ENCODE measurements at regions not wholly inside any gene's neighbourhood (a gene's known extent, or its start where the extent isn't known, plus 50 kb on each side); places are given as distances from the start of the nearest gene placed in this dataset.
"Not testable (repeated sequence)": the region's sequence is repeated elsewhere in the genome, so short reads cannot be mapped to it uniquely, and the experiment has no call there.

DNA sequence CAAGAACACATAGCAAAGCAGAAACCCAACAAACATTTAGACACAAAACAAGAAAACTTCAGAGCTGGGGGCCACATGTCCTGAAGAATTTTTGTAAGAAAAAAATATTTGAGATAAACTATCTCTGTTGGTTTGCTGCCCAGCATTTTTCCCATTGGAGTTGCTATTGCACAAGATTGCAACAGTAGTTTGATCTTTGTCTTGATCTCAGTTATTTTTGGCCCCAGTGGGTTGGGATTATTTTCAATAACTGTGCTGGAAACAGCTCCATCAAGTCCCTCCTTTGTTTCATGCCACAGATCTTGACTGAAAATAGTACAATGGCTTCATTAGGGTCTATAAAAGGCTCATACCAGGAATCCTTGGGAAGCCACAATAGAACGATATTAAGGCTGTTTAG is 103.8 kb upstream of the RAI2 start:
- Mint-ChIP-seq H3K4me1 (ENCODE audit: low read depth, unreplicated experiment) (no peaks in the 10 kb centered on the region), H3K9me3 (ENCODE audit: low read depth, unreplicated experiment) (no peaks in the 10 kb centered on the region), H3K27ac (ENCODE audit: unreplicated experiment) (no peak overlapping the region), H3K27me3 (ENCODE audit: unreplicated experiment) (peaks cover 77% of the 10 kb centered on the region), H3K4me3 (ENCODE audit: low read depth, unreplicated experiment) (no peak overlapping the region), H3K36me3 (ENCODE audit: insufficient read depth, unreplicated experiment) (no peaks in the 10 kb centered on the region)
- intact Hi-C loops (cut with micrococcal nuclease; ENCODE audit: unreplicated experiment) = no loop called here
- DNase-seq = no peak
- CTCF ChIA-PET = no interaction called here
- TF ChIP-seq, protein P1, sequence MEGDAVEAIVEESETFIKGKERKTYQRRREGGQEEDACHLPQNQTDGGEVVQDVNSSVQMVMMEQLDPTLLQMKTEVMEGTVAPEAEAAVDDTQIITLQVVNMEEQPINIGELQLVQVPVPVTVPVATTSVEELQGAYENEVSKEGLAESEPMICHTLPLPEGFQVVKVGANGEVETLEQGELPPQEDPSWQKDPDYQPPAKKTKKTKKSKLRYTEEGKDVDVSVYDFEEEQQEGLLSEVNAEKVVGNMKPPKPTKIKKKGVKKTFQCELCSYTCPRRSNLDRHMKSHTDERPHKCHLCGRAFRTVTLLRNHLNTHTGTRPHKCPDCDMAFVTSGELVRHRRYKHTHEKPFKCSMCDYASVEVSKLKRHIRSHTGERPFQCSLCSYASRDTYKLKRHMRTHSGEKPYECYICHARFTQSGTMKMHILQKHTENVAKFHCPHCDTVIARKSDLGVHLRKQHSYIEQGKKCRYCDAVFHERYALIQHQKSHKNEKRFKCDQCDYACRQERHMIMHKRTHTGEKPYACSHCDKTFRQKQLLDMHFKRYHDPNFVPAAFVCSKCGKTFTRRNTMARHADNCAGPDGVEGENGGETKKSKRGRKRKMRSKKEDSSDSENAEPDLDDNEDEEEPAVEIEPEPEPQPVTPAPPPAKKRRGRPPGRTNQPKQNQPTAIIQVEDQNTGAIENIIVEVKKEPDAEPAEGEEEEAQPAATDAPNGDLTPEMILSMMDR (IDR thresholded peaks at IDR 0.05; ENCODE audit: unreplicated experiment) = no peak
- no TSS peak for BruUV-seq (replicated peaks)

DNA sequence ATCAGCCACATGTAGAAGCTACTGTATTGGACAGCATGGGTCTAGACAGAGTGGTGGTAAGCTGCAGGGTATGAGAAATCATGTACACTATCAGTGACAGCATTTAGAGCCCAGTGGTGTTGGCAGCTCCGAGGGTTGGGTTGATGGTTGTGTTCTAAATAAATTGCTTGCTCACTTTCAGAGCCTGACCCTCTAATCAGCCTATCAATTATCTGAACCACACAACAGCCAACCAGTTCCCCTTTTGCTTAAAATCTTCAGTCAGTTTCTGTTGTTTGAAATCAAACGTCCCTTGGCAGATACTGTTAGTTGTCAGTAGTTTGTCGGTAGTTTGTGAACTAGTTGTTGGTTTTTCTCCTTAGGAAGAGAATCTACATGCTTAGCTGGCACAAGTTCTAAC is 99.8 kb upstream of the RAI2 start:
- TF ChIP-seq, protein P1 (IDR thresholded peaks at IDR 0.05; ENCODE audit: unreplicated experiment) = no peak
- Mint-ChIP-seq H3K27me3 (ENCODE audit: unreplicated experiment) (peaks cover 93% of the 10 kb centered on the region), H3K4me3 (ENCODE audit: low read depth, unreplicated experiment) (no peak overlapping the region), H3K27ac (ENCODE audit: unreplicated experiment) (no peak overlapping the region), H3K4me1 (ENCODE audit: low read depth, unreplicated experiment) (no peaks in the 10 kb centered on the region), H3K9me3 (ENCODE audit: low read depth, unreplicated experiment) (no peaks in the 10 kb centered on the region), H3K36me3 (ENCODE audit: insufficient read depth, unreplicated experiment) (no peaks in the 10 kb centered on the region)
- intact Hi-C loops (cut with micrococcal nuclease; ENCODE audit: unreplicated experiment) = no loop called here
- no TSS peak for BruUV-seq (replicated peaks)
- no peak for DNase-seq
- CTCF ChIA-PET = no interaction called here

- CTCF ChIA-PET = interaction anchor here (0.6 to 2.3 kb wide), 2 partner anchors 334 to 434 kb away, joined by 4 to 7 read pairs; no protein-coding TSS in a partner anchor
- Mint-ChIP-seq H3K36me3 (ENCODE audit: insufficient read depth, unreplicated experiment) (no peaks in the 10 kb centered on the region), H3K4me1 (ENCODE audit: low read depth, unreplicated experiment) (no peaks in the 10 kb centered on the region), H3K4me3 (ENCODE audit: low read depth, unreplicated experiment) (no peak overlapping the region), H3K27ac (ENCODE audit: unreplicated experiment) (no peak overlapping the region), H3K27me3 (ENCODE audit: unreplicated experiment) (peaks cover 58% of the 10 kb centered on the region), H3K9me3 (ENCODE audit: low read depth, unreplicated experiment) (no peaks in the 10 kb centered on the region)
- peak; percentile 11 for DNase-seq
- TF ChIP-seq, protein P1 (IDR thresholded peaks at IDR 0.05; ENCODE audit: unreplicated experiment) = peak; percentile 46
- no TSS peak for BruUV-seq (replicated peaks)
- intact Hi-C loops (cut with micrococcal nuclease; ENCODE audit: unreplicated experiment) = no loop called here
Observed at GRCh38 chrX:17944833-17945497, 83.9 kb upstream of the RAI2 start.

- BruUV-seq (replicated peaks); H3K4me3 Mint-ChIP-seq (ENCODE audit: low read depth, unreplicated experiment); H3K36me3 Mint-ChIP-seq (ENCODE audit: insufficient read depth, unreplicated experiment); H3K27ac Mint-ChIP-seq (ENCODE audit: unreplicated experiment); H3K4me1 Mint-ChIP-seq (ENCODE audit: low read depth, unreplicated experiment); CTCF ChIA-PET; H3K9me3 Mint-ChIP-seq (ENCODE audit: low read depth, unreplicated experiment); intact Hi-C loops (cut with micrococcal nuclease; ENCODE audit: unreplicated experiment); DNase-seq: not testable (repeated sequence)
- H3K27me3 Mint-ChIP-seq (ENCODE audit: unreplicated experiment) = peaks cover 69% of the 10 kb centered on the region
Observed at GRCh38 chrX:17941171-17941570, 80.1 kb upstream of the RAI2 start.

- H3K9me3 Mint-ChIP-seq (ENCODE audit: low read depth, unreplicated experiment) = no peaks in the 10 kb centered on the region
- CTCF ChIA-PET = no interaction called here
- BruUV-seq (replicated peaks) = no TSS peak
Observed at GRCh38 chrX:17939724-17940123, 78.6 kb upstream of the RAI2 start.

More at GRCh38 chrX:17939724-17940123, 78.6 kb upstream of the RAI2 start:
- Mint-ChIP-seq H3K27ac (ENCODE audit: unreplicated experiment) (no peak overlapping the region), H3K4me1 (ENCODE audit: low read depth, unreplicated experiment) (no peaks in the 10 kb centered on the region), H3K36me3 (ENCODE audit: insufficient read depth, unreplicated experiment) (no peaks in the 10 kb centered on the region), H3K4me3 (ENCODE audit: low read depth, unreplicated experiment) (no peak overlapping the region), H3K27me3 (ENCODE audit: unreplicated experiment) (peaks cover 69% of the 10 kb centered on the region)
- TF ChIP-seq, protein P1 (IDR thresholded peaks at IDR 0.05; ENCODE audit: unreplicated experiment) = no peak
- intact Hi-C loops (cut with micrococcal nuclease; ENCODE audit: unreplicated experiment) = loop anchor here (10.0 kb wide), 1 partner anchor 275 kb away; no protein-coding TSS in a partner anchor
- DNase-seq = no peak

Measured in Calu3 (cell line).